ENCODE measurements at regions not wholly inside any gene's neighbourhood (a gene's known extent, or its start where the extent isn't known, plus 50 kb on each side); places are given as distances from the start of the nearest gene placed in this dataset.
"Not testable (repeated sequence)": the region's sequence is repeated elsewhere in the genome, so short reads cannot be mapped to it uniquely, and the experiment has no call there.

- DNase-seq (ENCODE audit: low read depth in 1 of 2, low spot score in 1 of 2) = no peak
These were observed 83.3 kb upstream of the PCDH8 start for GRCh38 chr13:52931539-52932431.

- DNase-seq (ENCODE audit: low read depth in 1 of 2, low spot score in 1 of 2) = no peak
These were observed 82.7 kb upstream of the PCDH8 start for GRCh38 chr13:52931131-52931530.

- no peak for DNase-seq (ENCODE audit: low read depth in 1 of 2, low spot score in 1 of 2)
These were observed 81.4 kb upstream of the PCDH8 start for GRCh38 chr13:52929846-52930245.

- no peak for DNase-seq (ENCODE audit: low read depth in 1 of 2, low spot score in 1 of 2)
These were observed 78.5 kb upstream of the PCDH8 start for GRCh38 chr13:52926971-52927370.

GRCh38 chr13:52925775-52926285, 77.4 kb upstream of the PCDH8 start:
- no peak for DNase-seq (ENCODE audit: low read depth in 1 of 2, low spot score in 1 of 2)

- DNase-seq (ENCODE audit: low read depth in 1 of 2, low spot score in 1 of 2) = no peak
These were observed 76.8 kb upstream of the PCDH8 start for GRCh38 chr13:52925251-52925650.

GRCh38 chr13:52924289-52925148, 76.1 kb upstream of the PCDH8 start:
- DNase-seq (ENCODE audit: low read depth in 1 of 2, low spot score in 1 of 2) = no peak

- DNase-seq (ENCODE audit: low read depth in 1 of 2, low spot score in 1 of 2) = no peak
These were observed 74.5 kb upstream of the PCDH8 start for GRCh38 chr13:52922961-52923360.

- DNase-seq (ENCODE audit: low read depth in 1 of 2, low spot score in 1 of 2) = no peak
These were observed 72.8 kb upstream of the PCDH8 start for GRCh38 chr13:52921194-52921593.

- DNase-seq (ENCODE audit: low read depth in 1 of 2, low spot score in 1 of 2) = no peak
These were observed 68.1 kb upstream of the PCDH8 start for GRCh38 chr13:52916486-52916990.

GRCh38 chr13:52911340-52911739, 62.9 kb upstream of the PCDH8 start:
- DNase-seq (ENCODE audit: low read depth in 1 of 2, low spot score in 1 of 2) = no peak

- DNase-seq (ENCODE audit: low read depth in 1 of 2, low spot score in 1 of 2) = not testable (repeated sequence)
These were observed 61.9 kb upstream of the PCDH8 start for GRCh38 chr13:52910318-52910717.

- DNase-seq (ENCODE audit: low read depth in 1 of 2, low spot score in 1 of 2) = no peak
These were observed 57.9 kb upstream of the PCDH8 start for GRCh38 chr13:52906122-52906903.

GRCh38 chr13:52905701-52906100, 57.3 kb upstream of the PCDH8 start:
- DNase-seq (ENCODE audit: low read depth in 1 of 2, low spot score in 1 of 2) = no peak

- DNase-seq (ENCODE audit: low read depth in 1 of 2, low spot score in 1 of 2) = no peak
These were observed 54.9 kb upstream of the PCDH8 start for GRCh38 chr13:52903320-52903719.

GRCh38 chr13:52899206-52899605, 50.8 kb upstream of the PCDH8 start:
- DNase-seq (ENCODE audit: low read depth in 1 of 2, low spot score in 1 of 2) = no peak
